Colonic mucosa (tissue), 4 donors: ENCODE measurements at regions not wholly inside any gene's neighbourhood (a gene's known extent, or its start where the extent isn't known, plus 50 kb on each side); places are given as distances from the start of the nearest gene placed in this dataset.
"Not testable (repeated sequence)": the region's sequence is repeated elsewhere in the genome, so short reads cannot be mapped to it uniquely, and the experiment has no call there.

Source experiments
- DNase-seq: peaks from one replicate; pipeline ENCODE4 v3.0.0-alpha.2; 2020
- H3K27ac ChIP-seq: fragments of 200-600 bp; one replicate; pipeline ENCODE4 v1.8.0; 2021
- H3K27me3 ChIP-seq: fragments of 200-600 bp; one replicate; pipeline ENCODE4 v1.8.0; 2021
- H3K36me3 ChIP-seq: fragments of 200-600 bp; one replicate; pipeline ENCODE4 v1.8.0; 2021
- H3K4me1 ChIP-seq: fragments of 200-600 bp; one replicate; pipeline ENCODE4 v1.8.0; 2021; ENCODE audit warnings: mild to moderate bottlenecking
- H3K4me3 ChIP-seq: fragments of 200-600 bp; one replicate; pipeline ENCODE4 v1.8.0; 2021
- H3K9ac ChIP-seq, 2 donors: one replicate each; pipeline ENCODE4 v1.7.0; 2013; ENCODE audit warnings: control low read depth in 2 of 2, low read depth in 2 of 2, low read length in 2 of 2
- H3K9me3 ChIP-seq: fragments of 200-600 bp; one replicate; pipeline ENCODE4 v1.8.0; 2021
- intact Hi-C: fragments of 100-400 bp; cut with DNase I; formaldehyde crosslinking; loops from one replicate; pipeline ENCODE4 v1.14.1; 2022
- TF ChIP-seq, protein P1 (sequence below): fragments of 200-600 bp; IDR thresholded peaks from one replicate; pipeline ENCODE4 v1.8.0; 2022; ENCODE audit warnings: antibody characterized with exemption, mild to moderate bottlenecking
- donor health status: healthy.
- donor health status: DM: no; HTN: no; CAD: no.
- donor health status: DM: no; HTN: no; CAD: no.

- Histone ChIP-seq H3K4me3 (no peak overlapping the region), H3K4me1 (no peaks in the 10 kb centered on the region), H3K36me3 (no peaks in the 10 kb centered on the region), H3K27ac (no peak overlapping the region), H3K27me3 (no peaks in the 10 kb centered on the region), H3K9me3 (no peaks in the 10 kb centered on the region), H3K9ac (no peak overlapping the region)
- no peak for DNase-seq
- intact Hi-C loops, result no loop called here
- TF ChIP-seq, protein P1, sequence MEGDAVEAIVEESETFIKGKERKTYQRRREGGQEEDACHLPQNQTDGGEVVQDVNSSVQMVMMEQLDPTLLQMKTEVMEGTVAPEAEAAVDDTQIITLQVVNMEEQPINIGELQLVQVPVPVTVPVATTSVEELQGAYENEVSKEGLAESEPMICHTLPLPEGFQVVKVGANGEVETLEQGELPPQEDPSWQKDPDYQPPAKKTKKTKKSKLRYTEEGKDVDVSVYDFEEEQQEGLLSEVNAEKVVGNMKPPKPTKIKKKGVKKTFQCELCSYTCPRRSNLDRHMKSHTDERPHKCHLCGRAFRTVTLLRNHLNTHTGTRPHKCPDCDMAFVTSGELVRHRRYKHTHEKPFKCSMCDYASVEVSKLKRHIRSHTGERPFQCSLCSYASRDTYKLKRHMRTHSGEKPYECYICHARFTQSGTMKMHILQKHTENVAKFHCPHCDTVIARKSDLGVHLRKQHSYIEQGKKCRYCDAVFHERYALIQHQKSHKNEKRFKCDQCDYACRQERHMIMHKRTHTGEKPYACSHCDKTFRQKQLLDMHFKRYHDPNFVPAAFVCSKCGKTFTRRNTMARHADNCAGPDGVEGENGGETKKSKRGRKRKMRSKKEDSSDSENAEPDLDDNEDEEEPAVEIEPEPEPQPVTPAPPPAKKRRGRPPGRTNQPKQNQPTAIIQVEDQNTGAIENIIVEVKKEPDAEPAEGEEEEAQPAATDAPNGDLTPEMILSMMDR, result no peak
These were observed 87.5 kb upstream of the CDH9 start for GRCh38 chr5:27125856-27126255.

DNA sequence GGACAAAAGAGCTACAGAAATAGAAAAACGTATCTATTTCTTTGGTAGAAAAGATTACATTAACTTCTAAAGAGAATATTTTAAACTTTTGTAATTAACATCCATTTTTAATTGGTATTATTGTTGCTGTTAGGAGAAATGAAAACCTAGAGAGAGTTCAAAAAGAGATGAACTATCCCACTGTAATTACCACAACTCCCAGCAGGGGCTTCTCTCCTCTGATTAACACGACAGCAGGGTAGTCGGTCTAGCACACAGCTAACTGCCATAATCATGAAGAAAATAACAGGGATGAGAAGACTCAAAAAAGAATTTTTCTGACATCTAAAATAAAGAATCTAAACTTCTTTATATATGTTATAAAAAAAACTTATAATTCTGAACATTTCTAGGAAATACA is 86.2 kb upstream of the CDH9 start:
- intact Hi-C loops, result no loop called here
- no peaks in the 10 kb centered on the region for H3K27me3 ChIP-seq
- H3K4me1 ChIP-seq, result no peaks in the 10 kb centered on the region
- H3K9ac ChIP-seq, result no peak overlapping the region
- H3K4me3 ChIP-seq, result no peak overlapping the region
- TF ChIP-seq, protein P1, result no peak
- no peak for DNase-seq
- H3K9me3 ChIP-seq, result no peaks in the 10 kb centered on the region
- no peak overlapping the region for H3K27ac ChIP-seq
- no peaks in the 10 kb centered on the region for H3K36me3 ChIP-seq

DNA sequence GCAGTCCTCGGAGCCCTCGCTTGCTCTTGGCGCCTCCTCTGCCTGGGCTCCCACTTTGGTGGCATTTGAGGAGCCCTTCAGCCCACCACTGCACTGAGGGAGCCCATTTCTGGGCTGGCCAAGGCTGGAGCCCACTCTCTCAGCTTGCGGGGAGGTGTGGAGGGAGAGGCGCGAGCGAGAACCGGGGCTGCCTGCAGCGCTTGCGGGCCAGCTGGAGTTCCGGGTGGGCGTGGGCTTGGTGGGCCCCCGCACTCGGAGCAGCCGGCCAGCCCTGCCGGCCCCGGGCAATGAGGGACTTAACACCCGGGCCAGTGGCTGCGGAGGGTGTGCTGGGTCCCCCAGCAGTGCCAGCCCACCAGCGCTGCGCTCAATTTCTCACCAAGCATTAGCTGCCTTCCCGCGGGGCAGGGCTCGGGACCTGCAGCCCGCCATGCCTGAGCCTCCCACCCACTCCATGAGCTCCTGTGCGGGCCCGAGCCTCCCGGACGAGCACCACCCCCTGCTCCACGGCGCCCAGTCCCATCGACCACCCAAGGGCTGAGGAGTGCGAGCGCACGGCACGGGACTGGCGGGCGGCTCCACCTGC is 81.4 kb upstream of the CDH9 start:
- H3K4me1 ChIP-seq, intact Hi-C loops, H3K9me3 ChIP-seq, H3K9ac ChIP-seq, H3K27me3 ChIP-seq, H3K4me3 ChIP-seq, H3K27ac ChIP-seq, DNase-seq, H3K36me3 ChIP-seq: not testable (repeated sequence)

- no peaks in the 10 kb centered on the region for H3K9me3 ChIP-seq
- TF ChIP-seq, protein P1, result no peak
- no peak overlapping the region for H3K9ac ChIP-seq
- no peak for DNase-seq
- no peaks in the 10 kb centered on the region for H3K36me3 ChIP-seq
- no peaks in the 10 kb centered on the region for H3K4me1 ChIP-seq
- intact Hi-C loops, result no loop called here
- H3K27ac ChIP-seq, result no peak overlapping the region
- no peak overlapping the region for H3K4me3 ChIP-seq
- H3K27me3 ChIP-seq, result no peaks in the 10 kb centered on the region
These were observed 65.1 kb upstream of the CDH9 start for GRCh38 chr5:27103486-27103885.

DNA sequence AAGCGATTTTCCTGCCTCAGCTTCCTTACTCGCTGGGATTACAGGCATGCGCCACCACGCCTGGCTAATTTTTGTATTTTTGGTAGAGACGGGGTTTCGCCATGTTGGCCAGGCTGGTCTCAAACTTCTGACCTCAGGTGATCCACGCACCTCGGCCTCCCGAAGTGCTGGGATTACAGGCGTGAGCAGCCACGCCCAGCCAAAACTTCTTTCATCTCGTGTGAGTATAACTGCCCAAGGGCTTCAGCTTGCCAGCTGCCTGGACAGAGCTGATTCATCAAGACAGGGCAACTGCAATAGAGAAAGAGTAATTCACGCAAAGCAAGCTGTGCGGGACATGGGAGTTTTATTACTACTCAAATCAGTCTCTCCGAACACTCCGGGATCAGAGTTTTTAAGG is 57.4 kb upstream of the CDH9 start:
- H3K4me3 ChIP-seq, H3K36me3 ChIP-seq, DNase-seq, H3K9ac ChIP-seq, H3K4me1 ChIP-seq, H3K27me3 ChIP-seq, intact Hi-C loops, H3K9me3 ChIP-seq, H3K27ac ChIP-seq: not testable (repeated sequence)

- H3K9me3 ChIP-seq, result no peaks in the 10 kb centered on the region
- H3K27ac ChIP-seq, result no peak overlapping the region
- H3K9ac ChIP-seq, result no peak overlapping the region
- intact Hi-C loops, result no loop called here
- DNase-seq, result no peak
- H3K4me3 ChIP-seq, result no peak overlapping the region
- TF ChIP-seq, protein P1, result no peak
- H3K27me3 ChIP-seq, result no peaks in the 10 kb centered on the region
- H3K4me1 ChIP-seq, result no peaks in the 10 kb centered on the region
- no peaks in the 10 kb centered on the region for H3K36me3 ChIP-seq
These were observed 54.9 kb upstream of the CDH9 start for GRCh38 chr5:27093279-27093678.
